ENCODE measurements at regions not wholly inside any gene's neighbourhood (a gene's known extent, or its start where the extent isn't known, plus 50 kb on each side); places are given as distances from the start of the nearest gene placed in this dataset.

DNA sequence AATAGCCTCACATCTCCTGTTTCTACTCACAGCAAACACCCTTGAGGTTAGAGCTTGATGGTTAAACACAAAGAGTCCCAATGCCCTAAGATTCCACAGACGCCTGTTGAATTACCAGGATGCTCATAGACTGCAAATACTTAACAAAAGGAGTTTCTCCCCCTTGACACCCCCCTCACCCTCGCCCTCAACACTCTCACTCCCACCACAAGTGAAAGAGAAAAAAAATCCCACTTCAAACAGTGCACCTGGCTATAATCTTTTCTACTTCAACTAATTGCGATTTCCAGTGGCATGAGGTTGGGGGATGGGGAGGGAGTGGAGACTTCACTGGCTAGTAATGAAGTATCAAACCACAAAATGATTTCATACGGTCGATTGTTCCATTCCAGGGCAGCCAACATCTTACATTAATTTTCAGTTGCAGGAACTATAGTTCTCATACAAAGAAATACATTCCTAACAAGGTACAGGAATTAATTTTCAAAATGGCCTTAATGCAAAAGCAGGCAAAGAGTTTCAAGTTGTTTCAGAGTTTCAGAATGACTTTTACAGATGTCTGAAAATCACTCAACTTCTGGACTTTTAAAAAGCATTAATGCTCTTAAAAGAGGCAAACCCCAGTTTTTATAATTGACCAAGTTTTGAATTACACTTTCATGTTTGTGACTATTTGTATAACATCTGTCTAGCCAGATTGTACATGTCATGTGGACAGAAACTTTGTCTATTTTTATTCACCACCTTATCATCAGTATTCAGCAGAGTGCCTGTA lies 390.7 kb downstream of the C12orf75 start:
- TF ChIP-seq RAD21 (IDR thresholded peaks at IDR 0.05; ENCODE audit: insufficient read depth, low read depth, low read length) (no peak), JUND (IDR thresholded peaks at IDR 0.05; ENCODE audit: low read depth, low read length) (no peak), PRDM15 (CRISPR knock-in tag; IDR thresholded peaks at IDR 0.05) (no peak), SPI1 (IDR thresholded peaks at IDR 0.05; ENCODE audit: borderline replicate concordance, insufficient read depth, low read depth, low read length) (no peak), CEBPB (IDR thresholded peaks at IDR 0.05; ENCODE audit: borderline replicate concordance in 1 of 2, low read depth in 2 of 2, low read length in 2 of 2) (no peak), POLR2AphosphoS5 (IDR thresholded peaks at IDR 0.05; ENCODE audit: low read length) (no peak), SMC3 (IDR thresholded peaks at IDR 0.05; ENCODE audit: borderline replicate concordance, low read length) (no peak)
- TF ChIP-seq, protein P1, sequence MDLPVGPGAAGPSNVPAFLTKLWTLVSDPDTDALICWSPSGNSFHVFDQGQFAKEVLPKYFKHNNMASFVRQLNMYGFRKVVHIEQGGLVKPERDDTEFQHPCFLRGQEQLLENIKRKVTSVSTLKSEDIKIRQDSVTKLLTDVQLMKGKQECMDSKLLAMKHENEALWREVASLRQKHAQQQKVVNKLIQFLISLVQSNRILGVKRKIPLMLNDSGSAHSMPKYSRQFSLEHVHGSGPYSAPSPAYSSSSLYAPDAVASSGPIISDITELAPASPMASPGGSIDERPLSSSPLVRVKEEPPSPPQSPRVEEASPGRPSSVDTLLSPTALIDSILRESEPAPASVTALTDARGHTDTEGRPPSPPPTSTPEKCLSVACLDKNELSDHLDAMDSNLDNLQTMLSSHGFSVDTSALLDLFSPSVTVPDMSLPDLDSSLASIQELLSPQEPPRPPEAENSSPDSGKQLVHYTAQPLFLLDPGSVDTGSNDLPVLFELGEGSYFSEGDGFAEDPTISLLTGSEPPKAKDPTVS (IDR thresholded peaks at IDR 0.05; ENCODE audit: low read depth, low read length) = no peak
- TF ChIP-seq, protein P2, sequence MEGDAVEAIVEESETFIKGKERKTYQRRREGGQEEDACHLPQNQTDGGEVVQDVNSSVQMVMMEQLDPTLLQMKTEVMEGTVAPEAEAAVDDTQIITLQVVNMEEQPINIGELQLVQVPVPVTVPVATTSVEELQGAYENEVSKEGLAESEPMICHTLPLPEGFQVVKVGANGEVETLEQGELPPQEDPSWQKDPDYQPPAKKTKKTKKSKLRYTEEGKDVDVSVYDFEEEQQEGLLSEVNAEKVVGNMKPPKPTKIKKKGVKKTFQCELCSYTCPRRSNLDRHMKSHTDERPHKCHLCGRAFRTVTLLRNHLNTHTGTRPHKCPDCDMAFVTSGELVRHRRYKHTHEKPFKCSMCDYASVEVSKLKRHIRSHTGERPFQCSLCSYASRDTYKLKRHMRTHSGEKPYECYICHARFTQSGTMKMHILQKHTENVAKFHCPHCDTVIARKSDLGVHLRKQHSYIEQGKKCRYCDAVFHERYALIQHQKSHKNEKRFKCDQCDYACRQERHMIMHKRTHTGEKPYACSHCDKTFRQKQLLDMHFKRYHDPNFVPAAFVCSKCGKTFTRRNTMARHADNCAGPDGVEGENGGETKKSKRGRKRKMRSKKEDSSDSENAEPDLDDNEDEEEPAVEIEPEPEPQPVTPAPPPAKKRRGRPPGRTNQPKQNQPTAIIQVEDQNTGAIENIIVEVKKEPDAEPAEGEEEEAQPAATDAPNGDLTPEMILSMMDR (IDR thresholded peaks at IDR 0.05 in 2 of 3, conservative IDR thresholded peaks at IDR 0.05 in 1 of 3; ENCODE audit: control insufficient read depth in 2 of 3, extremely low read depth in 1 of 3, insufficient read depth in 1 of 3, low read depth in 3 of 3, low read length in 3 of 3) = no peak
- TF ChIP-seq, protein P3, sequence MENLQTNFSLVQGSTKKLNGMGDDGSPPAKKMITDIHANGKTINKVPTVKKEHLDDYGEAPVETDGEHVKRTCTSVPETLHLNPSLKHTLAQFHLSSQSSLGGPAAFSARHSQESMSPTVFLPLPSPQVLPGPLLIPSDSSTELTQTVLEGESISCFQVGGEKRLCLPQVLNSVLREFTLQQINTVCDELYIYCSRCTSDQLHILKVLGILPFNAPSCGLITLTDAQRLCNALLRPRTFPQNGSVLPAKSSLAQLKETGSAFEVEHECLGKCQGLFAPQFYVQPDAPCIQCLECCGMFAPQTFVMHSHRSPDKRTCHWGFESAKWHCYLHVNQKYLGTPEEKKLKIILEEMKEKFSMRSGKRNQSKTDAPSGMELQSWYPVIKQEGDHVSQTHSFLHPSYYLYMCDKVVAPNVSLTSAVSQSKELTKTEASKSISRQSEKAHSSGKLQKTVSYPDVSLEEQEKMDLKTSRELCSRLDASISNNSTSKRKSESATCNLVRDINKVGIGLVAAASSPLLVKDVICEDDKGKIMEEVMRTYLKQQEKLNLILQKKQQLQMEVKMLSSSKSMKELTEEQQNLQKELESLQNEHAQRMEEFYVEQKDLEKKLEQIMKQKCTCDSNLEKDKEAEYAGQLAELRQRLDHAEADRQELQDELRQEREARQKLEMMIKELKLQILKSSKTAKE (IDR thresholded peaks at IDR 0.05; ENCODE audit: low read depth, poor library complexity, severe bottlenecking) = no peak
